Left lung (tissue), 4 donors: ENCODE measurements at regions not wholly inside any gene's neighbourhood (a gene's known extent, or its start where the extent isn't known, plus 50 kb on each side); places are given as distances from the start of the nearest gene placed in this dataset.

Experiments used
- ATAC-seq: fragments of 200-7000 bp; cut with Tn5 transposase; one replicate; pipeline ENCODE4 v1.9.1; 2020; ENCODE audit warnings: moderate library complexity
- DNase-seq, 4 donors: peaks; one replicate each; pipeline ENCODE4 v3.0.0-alpha.2; 2013 to 2020
- H3K27ac ChIP-seq, 2 donors: fragments of 200-600 bp; sonication (generic) in 1 of 2; one replicate each; pipeline versions ENCODE4 v1.5.0 to v1.8.0; 2020 to 2021
- H3K27me3 ChIP-seq, 2 donors: fragments of 200-600 bp; sonication (generic) in 1 of 2; one replicate each; pipeline versions ENCODE4 v1.5.0 to v1.8.0; 2020 to 2021
- H3K36me3 ChIP-seq, 2 donors: fragments of 200-600 bp; sonication (generic) in 1 of 2; one replicate each; pipeline versions ENCODE4 v1.5.0 to v1.8.0; 2020 to 2021
- H3K4me1 ChIP-seq, 2 donors: fragments of 200-600 bp; one replicate each; pipeline ENCODE4 v1.8.0; 2021
- H3K4me3 ChIP-seq, 2 donors: fragments of 200-600 bp; sonication (generic) in 1 of 2; one replicate each; pipeline versions ENCODE4 v1.5.0 to v1.8.0; 2020 to 2021; ENCODE audit warnings: mild to moderate bottlenecking in 1 of 2
- H3K9me3 ChIP-seq, 2 donors: fragments of 200-600 bp; sonication (generic) in 1 of 2; one replicate each; pipeline versions ENCODE4 v1.5.0 to v1.8.0; 2020 to 2021
- intact Hi-C, 2 donors: fragments of 100-400 bp; cut with DNase I; formaldehyde crosslinking; loops; one replicate each; pipeline versions ENCODE4 v1.11.2 to v1.14.2; 2022
- TF ChIP-seq, protein P1 (sequence below), 2 donors: fragments of 200-600 bp; sonication (generic) in 1 of 2; IDR thresholded peaks; one replicate each; pipeline versions ENCODE4 v1.5.0 to v1.8.0; 2021; ENCODE audit warnings: antibody characterized with exemption in 2 of 2
- donor health status: DM: no; HTN: yes; CAD: no.
- donor health status: DM: no; HTN: no; CAD: no.

DNA sequence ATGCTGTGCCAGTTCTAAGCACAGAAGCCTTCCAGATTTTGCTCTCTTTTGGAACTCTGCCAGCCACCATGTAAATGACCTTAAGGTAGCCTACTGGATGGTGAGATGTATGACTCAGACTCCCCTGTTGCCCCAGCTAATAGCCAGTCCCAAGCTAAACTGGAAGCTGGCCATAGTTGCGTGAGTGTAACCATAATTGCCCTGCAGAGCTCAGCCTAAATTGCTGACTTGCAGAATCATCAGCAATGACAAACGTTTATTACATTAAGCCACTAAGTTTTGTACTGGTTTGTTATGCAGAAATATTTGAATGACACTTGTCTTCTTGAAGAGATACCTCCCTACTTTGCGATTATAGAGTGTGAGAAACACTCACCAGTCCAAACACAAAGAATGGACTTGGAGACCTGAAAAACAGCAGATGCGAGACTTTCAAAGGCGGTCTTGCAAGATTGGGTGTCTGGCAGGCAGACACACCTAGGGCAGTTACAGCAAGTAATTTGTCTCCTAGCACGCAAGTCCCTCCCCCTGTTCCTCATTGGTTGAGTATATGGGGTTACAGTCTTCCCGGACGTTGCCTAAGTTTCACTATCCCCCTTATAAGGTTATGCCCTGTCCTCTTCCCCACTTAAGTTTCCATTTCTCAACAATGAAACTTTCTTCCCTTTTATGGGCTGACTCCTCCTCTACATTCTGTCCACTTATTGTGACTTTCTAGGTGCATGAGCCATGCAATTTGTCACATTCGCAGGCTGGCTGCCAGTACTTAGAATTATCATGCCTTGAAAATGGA is 83.6 kb upstream of the XCR1 start:
- peak in 1 of 4 donors; percentile 63 for DNase-seq
- no peak overlapping the region for H3K4me3 ChIP-seq
- H3K36me3 ChIP-seq: no peaks in the 10 kb centered on the region
- intact Hi-C loops: no loop called here
- H3K4me1 ChIP-seq: peaks cover 5 to 67% of the 10 kb centered on the region in 2 donors
- peak overlapping the region; percentile 3 to 94 for H3K27ac ChIP-seq
- ATAC-seq: peak; percentile 60
- H3K9me3 ChIP-seq: no peaks in the 10 kb centered on the region
- TF ChIP-seq, protein P1, sequence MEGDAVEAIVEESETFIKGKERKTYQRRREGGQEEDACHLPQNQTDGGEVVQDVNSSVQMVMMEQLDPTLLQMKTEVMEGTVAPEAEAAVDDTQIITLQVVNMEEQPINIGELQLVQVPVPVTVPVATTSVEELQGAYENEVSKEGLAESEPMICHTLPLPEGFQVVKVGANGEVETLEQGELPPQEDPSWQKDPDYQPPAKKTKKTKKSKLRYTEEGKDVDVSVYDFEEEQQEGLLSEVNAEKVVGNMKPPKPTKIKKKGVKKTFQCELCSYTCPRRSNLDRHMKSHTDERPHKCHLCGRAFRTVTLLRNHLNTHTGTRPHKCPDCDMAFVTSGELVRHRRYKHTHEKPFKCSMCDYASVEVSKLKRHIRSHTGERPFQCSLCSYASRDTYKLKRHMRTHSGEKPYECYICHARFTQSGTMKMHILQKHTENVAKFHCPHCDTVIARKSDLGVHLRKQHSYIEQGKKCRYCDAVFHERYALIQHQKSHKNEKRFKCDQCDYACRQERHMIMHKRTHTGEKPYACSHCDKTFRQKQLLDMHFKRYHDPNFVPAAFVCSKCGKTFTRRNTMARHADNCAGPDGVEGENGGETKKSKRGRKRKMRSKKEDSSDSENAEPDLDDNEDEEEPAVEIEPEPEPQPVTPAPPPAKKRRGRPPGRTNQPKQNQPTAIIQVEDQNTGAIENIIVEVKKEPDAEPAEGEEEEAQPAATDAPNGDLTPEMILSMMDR (IDR thresholded peaks at IDR 0.05): no peak
- H3K27me3 ChIP-seq: no peaks in the 10 kb centered on the region

DNA sequence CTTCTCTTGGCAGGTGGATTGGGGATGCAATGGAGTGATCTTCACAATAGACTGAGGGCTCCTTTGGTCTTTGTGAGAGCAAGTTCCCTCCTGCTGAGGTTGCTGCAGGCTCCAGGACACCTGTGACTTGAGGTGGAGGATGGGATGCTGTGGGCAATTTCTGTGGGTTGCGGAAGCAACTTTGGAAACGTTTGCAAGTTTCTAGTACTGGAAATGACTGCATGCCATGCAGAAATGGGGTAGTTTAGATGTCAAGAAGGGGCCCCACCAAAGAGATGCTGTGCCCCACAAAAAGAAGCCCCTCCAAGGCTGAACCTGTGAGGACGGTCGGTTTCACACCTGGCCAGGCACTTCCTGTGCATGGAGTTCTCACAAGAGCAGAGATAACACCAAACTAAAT is 80.4 kb upstream of the XCR1 start:
- Histone ChIP-seq H3K9me3 (no peaks in the 10 kb centered on the region), H3K36me3 (no peaks in the 10 kb centered on the region), H3K27ac (peak overlapping the region in 1 of 2 donors; percentile 94), H3K27me3 (no peaks in the 10 kb centered on the region), H3K4me1 (peaks cover 0 to 64% of the 10 kb centered on the region in 2 donors), H3K4me3 (no peak overlapping the region)
- TF ChIP-seq, protein P1 (IDR thresholded peaks at IDR 0.05): no peak
- intact Hi-C loops: no loop called here
- ATAC-seq (no peak), DNase-seq (no peak)

DNA sequence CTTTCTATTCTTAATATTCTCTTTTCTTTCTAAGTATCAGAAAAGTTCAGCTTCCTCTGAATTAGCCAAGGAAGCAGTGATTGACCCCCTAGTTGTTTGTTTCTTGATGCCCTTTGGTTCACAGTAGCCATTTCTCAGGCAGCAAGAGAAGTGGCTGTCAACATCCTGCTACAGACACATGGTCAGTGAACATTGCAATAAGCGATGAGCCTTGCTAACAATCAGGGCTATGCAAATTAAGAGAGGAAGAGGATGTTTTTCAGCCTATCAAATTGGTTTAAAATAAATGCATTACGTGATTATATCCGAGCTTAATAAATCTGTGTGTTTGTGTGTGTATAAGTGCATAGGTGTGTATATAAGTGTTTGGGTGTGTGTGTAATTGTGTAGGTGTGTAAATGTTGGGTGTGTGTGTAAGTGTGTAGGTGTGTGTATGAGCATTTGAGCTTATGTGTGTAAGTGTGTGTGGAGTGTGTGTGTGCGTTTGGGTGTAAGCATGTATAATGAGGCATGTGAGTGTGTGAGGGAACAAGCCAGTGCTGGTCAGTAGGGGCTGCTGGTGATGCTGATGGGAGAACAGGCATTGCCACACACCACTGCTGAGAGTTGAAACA is 78.1 kb upstream of the XCR1 start:
- Histone ChIP-seq H3K4me3 (no peak overlapping the region), H3K4me1 (peaks cover 0 to 57% of the 10 kb centered on the region in 2 donors), H3K27ac (no peak overlapping the region), H3K27me3 (no peaks in the 10 kb centered on the region), H3K9me3 (no peaks in the 10 kb centered on the region), H3K36me3 (no peaks in the 10 kb centered on the region)
- TF ChIP-seq, protein P1 (IDR thresholded peaks at IDR 0.05): no peak
- ATAC-seq (no peak), DNase-seq (no peak)
- intact Hi-C loops: no loop called here

DNA sequence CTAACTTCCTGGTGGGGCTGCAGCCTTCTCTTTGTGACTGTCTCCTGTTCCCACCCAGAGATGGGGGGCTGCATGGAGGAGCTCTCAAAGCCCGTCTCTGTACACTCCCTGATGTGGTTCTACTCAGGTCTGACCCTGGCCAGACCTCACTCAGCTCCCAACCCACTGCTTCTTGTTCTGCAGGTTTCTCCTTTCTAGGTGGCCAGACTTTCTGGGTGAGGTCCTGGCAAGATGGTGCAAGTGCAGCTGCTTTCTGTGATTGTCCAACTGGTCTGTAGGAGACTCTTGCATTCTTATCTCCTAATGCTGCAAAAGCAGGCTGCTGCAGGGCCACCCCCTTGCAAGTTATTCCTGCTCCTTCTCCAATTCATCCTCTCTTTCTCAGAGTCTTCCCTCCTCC is 77.4 kb upstream of the XCR1 start:
- no peak overlapping the region for H3K27ac ChIP-seq
- peaks cover 0 to 57% of the 10 kb centered on the region in 2 donors for H3K4me1 ChIP-seq
- ATAC-seq: no peak
- no peak for DNase-seq
- no peaks in the 10 kb centered on the region for H3K27me3 ChIP-seq
- no peaks in the 10 kb centered on the region for H3K36me3 ChIP-seq
- no peaks in the 10 kb centered on the region for H3K9me3 ChIP-seq
- intact Hi-C loops: no loop called here
- TF ChIP-seq, protein P1 (IDR thresholded peaks at IDR 0.05): no peak
- H3K4me3 ChIP-seq: no peak overlapping the region

DNA sequence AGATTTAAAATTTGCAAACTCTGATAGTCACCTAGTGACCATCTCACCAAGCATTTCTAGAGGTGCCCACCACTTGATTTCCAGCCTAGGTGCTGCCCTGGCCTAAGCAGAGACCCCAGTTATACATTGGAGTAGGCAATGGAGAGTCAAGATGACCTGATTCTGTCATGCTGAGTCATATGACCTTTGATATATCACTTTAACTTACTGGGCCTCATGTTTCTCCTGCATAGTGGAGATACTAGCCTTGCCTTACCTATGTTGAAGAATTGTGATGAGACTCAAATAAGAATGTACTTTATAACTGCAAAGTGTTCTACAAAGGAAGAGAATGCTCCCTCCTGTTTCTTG is 75.5 kb upstream of the XCR1 start:
- Histone ChIP-seq H3K36me3 (no peaks in the 10 kb centered on the region), H3K4me3 (no peak overlapping the region), H3K9me3 (no peaks in the 10 kb centered on the region), H3K27ac (no peak overlapping the region), H3K27me3 (no peaks in the 10 kb centered on the region), H3K4me1 (peaks cover 9 to 57% of the 10 kb centered on the region in 2 donors)
- TF ChIP-seq, protein P1 (IDR thresholded peaks at IDR 0.05): no peak
- DNase-seq: no peak
- intact Hi-C loops: no loop called here
- no peak for ATAC-seq
